ENCODE measurements at regions not wholly inside any gene's neighbourhood (a gene's known extent, or its start where the extent isn't known, plus 50 kb on each side); places are given as distances from the start of the nearest gene placed in this dataset.

GRCh38 chr16:85248342-85248741 lies 136.1 kb upstream of the CIBAR2 start:
- peaks cover 11% of the 10 kb centered on the region for H3K27me3 Mint-ChIP-seq (ENCODE audit: low read depth, unreplicated experiment)
- Histone ChIP-seq H3K4me2 (ENCODE audit: low read length) (no peak overlapping the region), H4K20me1 (ENCODE audit: insufficient read depth, low read length) (peaks cover 87% of the 10 kb centered on the region), H3K27me3 (ENCODE audit: insufficient read depth, low read length) (no peaks in the 10 kb centered on the region), H2AFZ (ENCODE audit: low read depth, low read length) (no peak overlapping the region), H3K9ac (ENCODE audit: low read length) (no peak overlapping the region), H3K27ac (ENCODE audit: low read depth, low read length) (no peak overlapping the region), H3K4me1 (ENCODE audit: insufficient read depth, low read length) (peaks cover 5% of the 10 kb centered on the region), H3K79me2 (ENCODE audit: insufficient read depth, low read length) (peaks cover 10% of the 10 kb centered on the region), H3K9me3 (ENCODE audit: insufficient read depth, low read depth, low read length) (no peaks in the 10 kb centered on the region), H3K36me3 (ENCODE audit: insufficient read depth, low read length) (no peaks in the 10 kb centered on the region), H3K4me3 (ENCODE audit: insufficient read depth, low read depth, low read length) (no peak overlapping the region)
- H3K4me3 Mint-ChIP-seq (ENCODE audit: unreplicated experiment) = no peak overlapping the region
- FAIRE-seq (no peak), DNase-seq (ENCODE audit: low read depth) (no peak)
- no peak overlapping the region for H3K27ac Mint-ChIP-seq (ENCODE audit: unreplicated experiment)
- peaks cover 5% of the 10 kb centered on the region for H3K4me1 Mint-ChIP-seq (ENCODE audit: low read depth, unreplicated experiment)
- no peak for TF ChIP-seq EZH2 (IDR thresholded peaks at IDR 0.05; ENCODE audit: insufficient read depth, low read length)
- no peak for TF ChIP-seq CTCF (IDR thresholded peaks at IDR 0.05; ENCODE audit: insufficient read depth, low read depth, low read length)
- H3K36me3 Mint-ChIP-seq (ENCODE audit: low read depth, unreplicated experiment) = peaks cover 4% of the 10 kb centered on the region
- H3K9me3 Mint-ChIP-seq (ENCODE audit: unreplicated experiment) = no peaks in the 10 kb centered on the region

DNA sequence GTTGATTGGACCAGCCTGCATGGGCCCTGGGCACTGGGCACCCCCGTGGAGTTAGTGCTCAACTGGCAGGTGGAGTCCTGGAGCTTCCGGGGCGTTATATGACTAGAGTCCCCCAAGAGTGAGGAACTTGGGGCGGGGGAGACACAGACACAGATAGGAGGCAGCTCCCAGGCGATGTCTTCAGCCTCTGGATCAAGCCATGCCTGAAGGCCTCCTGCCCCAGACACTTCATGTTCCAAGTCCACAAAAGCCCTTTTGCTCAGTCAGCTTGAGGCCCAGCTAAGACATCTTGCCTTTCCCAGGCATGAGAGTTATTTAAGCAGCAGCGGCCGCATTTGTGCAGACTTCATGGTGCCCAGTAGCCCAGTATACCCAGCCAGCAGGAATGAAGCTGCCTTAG lies 136.6 kb upstream of the CIBAR2 start:
- no peak overlapping the region for H3K27ac ChIP-seq (ENCODE audit: low read depth, low read length)

More for the DNA sequence above, 136.6 kb upstream of the CIBAR2 start:
- H3K4me1 Mint-ChIP-seq (ENCODE audit: low read depth, unreplicated experiment) = peaks cover 5% of the 10 kb centered on the region
- H3K36me3 ChIP-seq (ENCODE audit: insufficient read depth, low read length) = no peaks in the 10 kb centered on the region
- no peak overlapping the region for H3K4me3 Mint-ChIP-seq (ENCODE audit: unreplicated experiment)
- no peaks in the 10 kb centered on the region for H3K27me3 ChIP-seq (ENCODE audit: insufficient read depth, low read length)
- H3K27ac Mint-ChIP-seq (ENCODE audit: unreplicated experiment) = no peak overlapping the region
- H4K20me1 ChIP-seq (ENCODE audit: insufficient read depth, low read length) = peaks cover 87% of the 10 kb centered on the region
- H2AFZ ChIP-seq (ENCODE audit: low read depth, low read length) = no peak overlapping the region
- peaks cover 5% of the 10 kb centered on the region for H3K4me1 ChIP-seq (ENCODE audit: insufficient read depth, low read length)
- H3K36me3 Mint-ChIP-seq (ENCODE audit: low read depth, unreplicated experiment) = peaks cover 4% of the 10 kb centered on the region
- TF ChIP-seq EZH2 (IDR thresholded peaks at IDR 0.05; ENCODE audit: insufficient read depth, low read length) = no peak
- no peak for TF ChIP-seq CTCF (IDR thresholded peaks at IDR 0.05; ENCODE audit: insufficient read depth, low read depth, low read length)
- FAIRE-seq (no peak), DNase-seq (ENCODE audit: low read depth) (no peak)
- H3K4me2 ChIP-seq (ENCODE audit: low read length) = no peak overlapping the region
- no peaks in the 10 kb centered on the region for H3K9me3 Mint-ChIP-seq (ENCODE audit: unreplicated experiment)
- H3K4me3 ChIP-seq (ENCODE audit: insufficient read depth, low read depth, low read length) = no peak overlapping the region
- peaks cover 11% of the 10 kb centered on the region for H3K27me3 Mint-ChIP-seq (ENCODE audit: low read depth, unreplicated experiment)
- H3K79me2 ChIP-seq (ENCODE audit: insufficient read depth, low read length) = peaks cover 10% of the 10 kb centered on the region
- no peak overlapping the region for H3K9ac ChIP-seq (ENCODE audit: low read length)
- no peaks in the 10 kb centered on the region for H3K9me3 ChIP-seq (ENCODE audit: insufficient read depth, low read depth, low read length)
